EH (cell line): ENCODE measurements at regions not wholly inside any gene's neighbourhood (a gene's known extent, or its start where the extent isn't known, plus 50 kb on each side); places are given as distances from the start of the nearest gene placed in this dataset.
"Not testable (repeated sequence)": the region's sequence is repeated elsewhere in the genome, so short reads cannot be mapped to it uniquely, and the experiment has no call there.

Experiments used
- DNase-seq: peaks from one replicate; pipeline ENCODE4 v3.0.0-alpha.2; 2015; ENCODE audit warnings: low read depth

DNA sequence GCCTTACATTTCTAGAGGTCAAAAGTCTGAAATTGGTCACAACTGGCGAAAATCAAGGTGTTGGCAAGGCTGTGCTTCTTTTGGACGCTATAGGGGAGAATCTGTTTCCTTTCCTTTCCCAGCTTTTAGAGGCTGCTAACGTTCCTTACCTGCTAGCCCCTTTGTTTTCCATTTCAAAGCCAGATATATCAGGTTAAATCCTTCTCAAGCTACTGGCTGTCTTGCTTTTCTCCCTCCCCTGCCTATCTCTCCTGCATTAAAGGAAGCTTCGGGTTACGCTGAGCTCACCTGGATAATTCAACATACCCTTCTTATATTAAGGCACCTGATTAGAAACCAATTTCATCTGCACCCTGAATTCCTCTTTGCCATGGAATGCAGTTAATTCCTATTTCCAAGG, 1569.7 kb upstream of the SLC10A2 start:
- no peak for DNase-seq

- no peak for DNase-seq
Observed at GRCh38 chr13:104634016-104634415, 1567.8 kb upstream of the SLC10A2 start.

DNA sequence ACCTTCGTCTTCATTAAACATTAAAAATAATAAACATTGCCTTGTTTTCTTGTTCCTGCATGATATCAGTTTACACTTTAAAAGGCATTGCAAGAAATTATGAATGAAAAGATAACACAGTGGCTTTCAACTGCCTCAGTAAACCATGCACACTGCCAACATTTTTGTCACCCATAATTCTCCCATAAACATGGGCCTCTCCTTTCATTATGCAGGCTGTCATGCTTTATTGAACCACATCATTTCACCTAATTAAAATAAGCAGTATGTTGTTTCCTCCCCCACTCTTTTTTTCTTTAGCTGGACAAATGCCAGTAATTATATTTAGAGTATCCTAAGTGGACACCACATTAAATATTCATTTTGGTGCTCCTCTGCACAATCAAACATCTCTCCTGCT, 1566.5 kb upstream of the SLC10A2 start:
- DNase-seq: no peak

DNA sequence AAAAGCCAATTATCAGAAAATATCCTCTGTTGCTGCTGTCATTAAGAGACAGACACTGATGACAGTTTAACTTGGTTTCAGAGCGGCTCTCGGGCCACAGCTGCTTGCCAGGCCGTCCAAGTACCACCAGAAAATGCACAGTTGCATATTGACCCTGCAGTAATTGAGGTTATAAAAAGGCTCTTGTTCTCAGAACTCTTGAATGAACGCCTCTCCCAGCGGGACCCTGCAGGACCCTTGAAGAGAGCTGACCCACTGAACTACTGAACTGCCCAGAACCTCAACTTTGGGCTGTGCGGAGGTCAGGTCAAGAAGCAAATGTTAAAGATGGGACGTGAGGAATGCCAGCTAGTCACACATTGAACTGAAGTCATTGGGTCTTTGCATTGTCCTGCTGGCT, 1559.0 kb upstream of the SLC10A2 start:
- DNase-seq: no peak

DNA sequence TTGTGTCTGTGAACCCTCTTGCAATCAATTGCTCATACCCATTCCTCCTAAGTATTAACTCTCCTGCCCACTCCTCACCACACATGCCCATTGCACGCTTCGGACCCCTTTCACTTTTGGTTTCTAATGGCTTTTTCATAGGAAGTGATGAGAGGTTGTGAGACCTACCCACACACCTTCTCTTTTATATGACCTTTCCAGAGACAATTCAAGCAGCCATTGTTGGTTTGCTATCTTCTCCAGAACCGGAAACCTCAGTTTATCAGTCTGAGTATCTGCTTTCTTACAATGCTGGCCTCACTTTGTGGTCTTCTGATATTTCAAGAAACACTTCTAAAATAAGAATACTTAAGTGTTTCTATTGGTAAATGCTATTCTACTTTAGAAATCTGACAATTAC, 1550.8 kb upstream of the SLC10A2 start:
- no peak for DNase-seq

DNA sequence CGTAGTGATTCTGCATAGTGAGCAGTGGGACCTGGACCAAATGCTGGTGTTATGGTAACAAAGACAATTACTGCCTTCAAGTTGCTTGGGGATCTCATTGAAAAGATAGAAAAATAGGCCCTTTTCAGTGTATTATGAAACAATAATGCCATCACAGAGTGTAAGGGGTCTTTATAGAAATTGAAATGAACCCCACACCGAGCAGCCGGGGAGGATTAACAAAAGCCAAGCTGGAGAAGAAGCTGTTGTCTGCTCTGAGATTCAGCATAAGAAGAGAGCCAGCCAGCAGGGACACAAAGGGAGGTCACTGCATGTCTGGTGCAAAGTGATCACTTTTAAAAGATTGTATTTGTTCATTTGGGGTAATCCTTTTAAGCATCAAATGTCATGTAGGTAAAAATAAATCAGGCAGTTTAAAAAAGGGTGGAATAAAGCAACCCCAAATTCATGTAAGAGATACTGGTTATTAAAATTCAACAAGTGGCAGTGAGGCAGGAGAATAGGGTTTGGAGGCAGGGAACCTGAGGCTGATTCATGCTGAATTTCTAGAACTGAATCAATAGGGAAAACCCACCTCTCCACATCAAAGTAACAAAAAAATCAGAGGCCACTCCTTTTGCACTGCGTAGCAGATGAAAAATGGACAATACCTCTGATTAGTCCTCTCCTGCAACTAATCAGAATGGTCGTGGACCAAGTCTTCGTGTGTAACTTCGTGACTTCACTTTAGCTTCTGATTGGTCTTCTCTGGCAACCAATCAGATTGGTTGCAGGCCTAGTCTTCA, 1548.3 kb upstream of the SLC10A2 start:
- DNase-seq: no peak

- DNase-seq: no peak
Observed at GRCh38 chr13:104608331-104608730, 1542.1 kb upstream of the SLC10A2 start.

GRCh38 chr13:104605435-104605834, 1539.2 kb upstream of the SLC10A2 start:
- DNase-seq: not testable (repeated sequence)

DNA sequence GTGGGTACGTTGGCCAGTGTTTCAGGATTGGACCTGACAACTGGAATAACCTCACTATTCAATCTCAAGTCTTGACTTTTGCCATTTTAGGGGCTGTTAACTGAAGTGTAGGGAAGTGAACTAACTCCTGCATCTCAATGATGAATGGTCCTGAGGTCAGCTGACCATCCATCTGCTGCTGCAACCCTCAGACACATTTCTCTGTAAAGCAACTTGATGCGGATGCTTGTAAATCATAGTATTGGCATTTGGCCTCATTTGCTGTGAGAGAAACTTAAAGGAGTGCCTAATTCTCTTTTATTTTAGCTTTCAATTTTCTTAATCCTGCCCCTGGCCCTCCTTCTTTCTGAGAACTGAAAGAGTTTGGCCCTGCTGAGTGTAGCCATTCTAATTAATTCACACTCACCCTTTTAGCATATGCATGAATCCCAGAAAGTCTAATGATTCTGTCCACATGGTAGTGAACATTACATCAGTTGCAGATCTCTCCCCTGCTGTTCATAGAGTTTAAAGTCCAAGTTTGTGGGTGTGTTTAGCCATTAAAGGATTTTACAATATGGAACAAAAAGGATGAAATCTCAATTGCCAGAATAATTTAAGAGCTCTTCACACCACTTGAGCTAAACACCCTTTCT, 1531.4 kb upstream of the SLC10A2 start:
- no peak for DNase-seq

DNA sequence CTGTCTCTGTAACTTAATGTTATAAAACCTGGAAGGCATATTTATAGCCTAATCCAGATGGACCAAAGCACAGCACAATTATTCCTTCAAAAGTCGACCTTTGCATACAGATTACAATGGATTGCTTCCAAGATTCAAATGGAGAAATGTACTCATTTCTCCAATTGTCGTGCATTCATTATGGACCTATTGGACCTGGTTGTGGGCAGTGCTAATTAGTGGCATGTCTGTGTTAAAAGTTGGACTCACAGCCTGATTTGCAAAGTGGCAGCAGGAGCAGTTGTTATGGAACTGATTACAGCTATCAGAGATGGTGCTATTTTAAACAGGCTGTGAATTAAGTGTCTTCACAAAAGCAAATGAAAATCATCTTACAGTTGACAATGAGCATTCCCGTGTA, 1529.3 kb upstream of the SLC10A2 start:
- DNase-seq: no peak

- no peak for DNase-seq
Observed at GRCh38 chr13:104594806-104595205, 1528.6 kb upstream of the SLC10A2 start.

GRCh38 chr13:104593693-104594092, 1527.5 kb upstream of the SLC10A2 start:
- no peak for DNase-seq

- DNase-seq: no peak
Observed at GRCh38 chr13:104593251-104593576, 1527.0 kb upstream of the SLC10A2 start.

DNA sequence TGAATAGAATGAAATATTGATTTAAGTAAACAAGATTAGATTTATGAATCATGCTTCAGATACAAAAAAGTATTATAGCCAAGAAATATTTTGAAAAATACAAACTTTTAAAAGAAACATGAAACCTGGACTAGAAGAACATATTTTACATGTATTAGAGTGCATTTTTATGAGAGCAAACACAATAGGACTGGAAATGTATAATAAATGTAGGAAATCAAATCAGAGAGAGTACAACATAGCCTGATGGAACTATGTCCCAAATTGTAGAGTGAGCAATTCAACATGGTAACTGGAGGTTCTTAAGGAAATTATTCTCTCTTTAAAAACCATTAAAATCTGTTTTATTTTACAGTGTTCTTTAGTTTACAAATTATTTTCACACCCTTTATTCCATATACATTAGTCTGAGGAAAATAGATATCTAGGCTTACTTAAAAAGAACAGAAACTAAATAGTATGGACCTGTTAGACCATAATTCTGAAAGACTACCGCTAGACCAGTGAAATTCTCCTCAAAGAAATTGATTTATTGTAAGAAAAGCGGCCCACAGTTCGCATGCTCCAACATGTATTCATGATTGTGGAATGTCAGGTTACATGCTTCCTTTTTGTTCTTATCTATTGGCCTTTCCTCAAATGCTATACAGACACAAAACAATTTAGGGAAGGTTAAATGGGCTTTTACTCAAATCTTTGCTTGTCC, 1526.5 kb upstream of the SLC10A2 start:
- no peak for DNase-seq

DNA sequence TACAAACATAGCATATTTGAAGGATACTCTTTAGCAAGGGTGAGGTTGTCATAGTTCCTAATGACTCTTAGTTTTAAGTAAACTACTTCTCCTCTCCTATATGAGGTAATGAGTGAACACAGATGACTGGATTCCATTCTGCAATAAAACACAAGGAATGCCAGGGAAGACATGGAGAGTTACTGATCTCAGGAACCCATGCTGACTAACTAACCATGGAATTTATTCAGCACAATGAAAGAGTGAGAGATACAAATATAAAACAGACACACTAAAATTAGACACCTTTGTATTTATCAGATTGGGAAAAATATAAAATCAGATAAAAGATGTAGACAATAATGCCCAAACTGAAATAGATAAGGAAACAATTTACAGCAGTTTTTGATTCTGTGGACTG, 1525.9 kb upstream of the SLC10A2 start:
- DNase-seq: no peak

DNA sequence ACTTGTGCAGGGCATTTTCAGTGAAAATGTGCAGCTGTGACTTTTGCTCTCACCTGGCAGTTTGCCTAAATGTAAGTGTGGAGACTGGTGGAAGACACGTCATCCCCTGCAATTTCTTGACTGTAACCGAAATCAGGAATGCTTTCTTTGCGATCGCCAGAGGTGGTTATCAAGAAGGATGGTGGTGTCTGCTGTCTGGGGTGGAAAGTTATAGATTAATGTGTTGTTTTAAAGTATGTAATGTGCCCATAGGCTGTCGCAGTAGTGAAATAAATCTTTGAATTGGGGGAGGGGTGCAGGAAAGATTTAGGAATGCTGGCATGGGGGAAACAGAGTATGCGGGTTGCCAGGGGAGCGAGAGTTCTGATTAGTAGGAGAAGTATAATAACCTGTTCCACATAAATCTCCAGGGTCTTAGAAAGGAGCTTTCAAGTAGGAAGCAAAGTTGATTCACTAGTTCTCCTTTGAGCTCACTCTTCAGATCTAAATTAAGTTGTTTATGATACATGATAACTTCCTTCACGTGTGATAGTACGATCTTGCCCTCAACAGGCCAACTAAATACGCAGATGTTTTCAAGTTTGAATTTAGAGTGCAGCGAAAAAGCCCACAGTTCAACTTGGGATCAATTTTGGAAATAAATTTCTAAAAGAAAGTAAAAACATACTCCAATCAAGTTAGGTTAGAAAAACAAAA, 1520.0 kb upstream of the SLC10A2 start:
- DNase-seq: no peak

GRCh38 chr13:104584481-104584880, 1518.3 kb upstream of the SLC10A2 start:
- DNase-seq: no peak

- no peak for DNase-seq
Observed at GRCh38 chr13:104580931-104581330, 1514.7 kb upstream of the SLC10A2 start.

- DNase-seq: no peak
Observed at GRCh38 chr13:104577071-104577815, 1511.0 kb upstream of the SLC10A2 start.

GRCh38 chr13:104571893-104572229, 1505.6 kb upstream of the SLC10A2 start:
- no peak for DNase-seq

DNA sequence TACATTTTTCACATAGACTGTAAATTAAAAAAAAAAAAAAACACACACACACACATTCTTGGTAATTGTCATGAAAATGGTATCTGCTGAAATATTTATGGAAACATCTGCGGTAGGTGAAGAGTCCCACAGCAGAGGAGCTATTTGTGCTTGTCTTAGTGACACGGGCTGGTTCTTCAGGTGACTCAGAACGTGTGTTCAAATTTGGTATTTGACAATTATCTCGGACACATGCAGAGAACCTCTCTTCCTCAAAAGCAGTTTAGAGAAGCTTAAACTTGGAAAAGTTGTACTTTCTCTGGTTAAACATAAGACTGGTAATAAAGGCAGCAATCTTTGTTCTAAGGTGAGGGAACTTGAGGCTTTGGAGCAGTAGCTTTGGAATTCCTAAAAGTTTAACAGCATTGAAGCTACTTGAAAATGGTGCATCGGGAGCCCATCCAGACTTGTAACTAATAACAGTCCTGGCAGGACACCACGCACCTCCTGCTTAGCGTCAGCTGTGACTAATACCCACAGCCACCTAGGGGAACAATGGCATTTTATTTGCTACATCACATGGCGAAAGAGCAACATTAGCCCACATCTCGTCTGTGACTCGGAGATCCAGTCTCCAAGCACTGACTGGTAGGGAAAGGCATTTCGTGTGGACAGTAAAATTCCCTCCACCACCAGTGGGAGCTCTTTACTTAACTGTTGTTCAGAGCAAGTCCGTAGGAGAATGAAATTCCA, 1505.1 kb upstream of the SLC10A2 start:
- DNase-seq: peak; percentile 24
